Endothelial cell of umbilical vein (primary cell): ENCODE measurements at regions not wholly inside any gene's neighbourhood (a gene's known extent, or its start where the extent isn't known, plus 50 kb on each side); places are given as distances from the start of the nearest gene placed in this dataset.
"Not testable (repeated sequence)": the region's sequence is repeated elsewhere in the genome, so short reads cannot be mapped to it uniquely, and the experiment has no call there.

Experiments used
- BruUV-seq: library from RNA; stranded (reverse); fragments of 400-500 nt; replicated peaks from 2 replicates; lab custom pipeline; 2021; lab: Mats Ljungman, UMichigan
- CTCF ChIA-PET: fragments of 300-600, 350-600 bp; sonication (Branson Sonifier 250); formaldehyde crosslinking; loops from one replicate; lab custom pipeline; 2021; ENCODE audit warnings: antibody characterized with exemption, inconsistent platforms; lab: Charles Lee
- POLR2A ChIA-PET: fragments of 300-600, 350-600 bp; sonication (Branson Sonifier 250); formaldehyde crosslinking; loops from one replicate; lab custom pipeline; 2021; ENCODE audit warnings: antibody characterized with exemption, inconsistent platforms; lab: Charles Lee
- DNase-seq: peaks from one replicate; pipeline ENCODE4 v3.0.0-alpha.2; 2011; ENCODE audit warnings: low read depth, low spot score
- FAIRE-seq: peaks from 2 replicates; lab custom pipeline; 2011; peaks lifted over from hg19 to GRCh38; lab: Jason Lieb, UNC
- H2AFZ ChIP-seq: 2 replicates; pipeline ENCODE4 v1.6.0; 2012; ENCODE audit warnings: low read depth, low read length, control low read depth, inconsistent platforms
- H3K27ac ChIP-seq: 2 replicates; pipeline ENCODE4 v1.5.1; 2011; ENCODE audit warnings: low read depth, mild to moderate bottlenecking, control low read depth, low read length, moderate library complexity; ENCODE audit not compliant: insufficient read depth
- H3K27me3 ChIP-seq, 2 experiments: 2 replicates each; pipeline versions ENCODE4 v1.6.0 to v1.6.1; 2011; ENCODE audit warnings: low read length in 2 of 2, mixed read lengths in 1 of 2; ENCODE audit not compliant: control insufficient read depth in 2 of 2, insufficient read depth in 2 of 2
- H3K36me3 ChIP-seq, 2 experiments: 2 replicates in 1 of 2; 3 replicates in 1 of 2; pipeline ENCODE4 v1.5.1; 2011; ENCODE audit warnings: low read length in 2 of 2, mild to moderate bottlenecking in 1 of 2, moderate library complexity in 1 of 2; ENCODE audit not compliant: control insufficient read depth in 2 of 2, insufficient read depth in 2 of 2; ENCODE audit errors: extremely low read depth in 1 of 2
- H3K4me1 ChIP-seq: 3 replicates; pipeline ENCODE4 v1.5.1; 2011; ENCODE audit warnings: mild to moderate bottlenecking, low read length; ENCODE audit not compliant: control insufficient read depth, insufficient read depth; ENCODE audit errors: extremely low read depth
- H3K4me2 ChIP-seq: 2 replicates; pipeline ENCODE4 v1.6.1; 2011; ENCODE audit warnings: low read length, control low read depth, mixed read lengths; ENCODE audit not compliant: insufficient read depth
- H3K4me3 ChIP-seq, 3 experiments: fragments of 200-600 bp in 1 of 3; sonication (generic), shearing (Covaris generic) in 1 of 3; replicated peaks in 1 of 3; 2 replicates each; pipeline ENCODE4 v1.5.1; 2011 to 2016; ENCODE audit warnings: control low read depth in 3 of 3, low read length in 3 of 3, mild to moderate bottlenecking in 2 of 3, inconsistent platforms in 1 of 3, low read depth in 1 of 3, moderate library complexity in 1 of 3; ENCODE audit not compliant: insufficient read depth in 1 of 3
- H3K79me2 ChIP-seq: 2 replicates; pipeline ENCODE4 v1.6.0; 2012; ENCODE audit warnings: low read length, inconsistent platforms; ENCODE audit not compliant: control insufficient read depth, insufficient read depth
- H3K9ac ChIP-seq: replicated peaks from 2 replicates; pipeline ENCODE3; 2011; ENCODE audit warnings: low read length, control low read depth; ENCODE audit not compliant: insufficient read depth; ENCODE audit errors: extremely low read depth
- H3K9me1 ChIP-seq: replicated peaks from 3 replicates; pipeline ENCODE4 v1.6.0; 2011; ENCODE audit warnings: mild to moderate bottlenecking, low read length; ENCODE audit not compliant: control insufficient read depth, insufficient read depth; ENCODE audit errors: extremely low read depth
- H3K9me3 ChIP-seq: replicated peaks from 2 replicates; pipeline ENCODE4 v1.5.1; 2012; ENCODE audit warnings: low read length, inconsistent platforms; ENCODE audit not compliant: control insufficient read depth, insufficient read depth
- H4K20me1 ChIP-seq: replicated peaks from 2 replicates; pipeline ENCODE3; 2011; ENCODE audit warnings: mild to moderate bottlenecking, low read length; ENCODE audit not compliant: control insufficient read depth, insufficient read depth; ENCODE audit errors: extremely low read depth
- dilution Hi-C: fragments of 300-500 bp; cut with MboI; formaldehyde crosslinking; loops from one replicate; pipeline ENCODE4 v1.15.0; 2019; ENCODE audit warnings: low sequenced_read_pairs; ENCODE audit not compliant: extremely low pct_ligation_motif_present
- intact Hi-C: fragments of 100-400 bp; cut with micrococcal nuclease; formaldehyde crosslinking; loops from one replicate; pipeline ENCODE4 v1.10.0; 2022

DNA sequence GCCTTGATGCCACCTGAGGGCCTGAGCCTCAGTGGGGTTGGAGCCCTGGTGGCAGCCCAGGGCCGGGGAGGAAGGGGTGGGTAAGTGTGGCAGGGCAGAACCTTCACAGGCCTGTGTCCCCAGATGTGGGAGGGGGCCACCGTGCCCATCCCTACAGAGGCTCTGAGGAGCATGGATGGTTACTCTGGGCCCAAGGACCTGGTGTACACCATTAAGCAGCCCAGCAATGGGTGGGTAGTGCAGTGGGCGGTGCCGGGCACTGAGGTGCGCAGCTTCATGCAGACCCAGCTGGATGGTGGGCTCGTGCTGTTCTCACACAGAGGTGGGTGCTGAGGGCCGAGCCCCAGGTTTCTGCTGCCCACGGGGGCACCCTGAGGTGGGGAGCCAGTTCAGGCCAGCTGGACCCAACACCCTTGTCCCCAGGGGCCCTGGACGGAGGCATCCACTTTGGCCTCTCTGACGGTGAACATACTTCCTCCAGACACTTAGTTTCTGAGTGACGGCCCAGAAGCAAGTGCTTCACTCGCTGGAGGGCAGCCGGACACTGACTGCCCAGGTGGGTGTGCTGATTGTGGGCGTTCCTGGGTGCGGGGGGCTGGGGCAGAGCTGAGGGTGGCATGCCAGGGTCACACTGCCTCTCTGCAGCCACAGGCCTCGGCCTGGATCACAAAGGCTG is 179.1 kb upstream of the AKAP13 start:
- H2AFZ ChIP-seq, H3K36me3 ChIP-seq, dilution Hi-C loops, H3K27me3 ChIP-seq, intact Hi-C loops, H3K9me1 ChIP-seq, FAIRE-seq, DNase-seq, H3K4me1 ChIP-seq, H3K4me2 ChIP-seq, H3K4me3 ChIP-seq, H3K79me2 ChIP-seq, H3K9me3 ChIP-seq, H4K20me1 ChIP-seq, POLR2A ChIA-PET, H3K27ac ChIP-seq, BruUV-seq, H3K9ac ChIP-seq, CTCF ChIA-PET: not testable (repeated sequence)

DNA sequence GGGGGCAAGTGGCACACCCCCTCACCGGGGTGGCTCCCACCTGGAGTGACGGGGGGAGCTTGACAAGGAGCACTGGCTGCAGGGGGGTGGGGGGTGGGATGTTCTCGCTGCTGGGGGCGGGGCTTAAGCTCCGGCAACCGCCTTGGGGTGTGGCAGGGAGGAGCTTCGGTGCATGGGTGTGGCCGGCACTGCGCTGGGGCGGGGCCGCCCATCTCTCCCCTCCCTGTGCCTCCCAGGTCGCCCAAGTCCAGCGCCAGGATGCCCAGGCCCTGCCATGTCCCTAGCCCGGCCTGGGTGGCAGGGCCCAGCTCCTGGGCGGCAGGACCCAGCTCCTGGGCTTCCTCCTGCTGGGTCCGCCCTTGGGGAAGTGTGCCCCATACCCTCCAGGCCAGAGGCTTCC is 175.9 kb upstream of the AKAP13 start:
- intact Hi-C loops, H3K9me1 ChIP-seq, FAIRE-seq, H3K27me3 ChIP-seq, H3K4me1 ChIP-seq, dilution Hi-C loops, BruUV-seq, H3K36me3 ChIP-seq, H3K4me3 ChIP-seq, H3K27ac ChIP-seq, H4K20me1 ChIP-seq, DNase-seq, H3K4me2 ChIP-seq, CTCF ChIA-PET, H2AFZ ChIP-seq, POLR2A ChIA-PET, H3K79me2 ChIP-seq, H3K9me3 ChIP-seq, H3K9ac ChIP-seq: not testable (repeated sequence)

DNA sequence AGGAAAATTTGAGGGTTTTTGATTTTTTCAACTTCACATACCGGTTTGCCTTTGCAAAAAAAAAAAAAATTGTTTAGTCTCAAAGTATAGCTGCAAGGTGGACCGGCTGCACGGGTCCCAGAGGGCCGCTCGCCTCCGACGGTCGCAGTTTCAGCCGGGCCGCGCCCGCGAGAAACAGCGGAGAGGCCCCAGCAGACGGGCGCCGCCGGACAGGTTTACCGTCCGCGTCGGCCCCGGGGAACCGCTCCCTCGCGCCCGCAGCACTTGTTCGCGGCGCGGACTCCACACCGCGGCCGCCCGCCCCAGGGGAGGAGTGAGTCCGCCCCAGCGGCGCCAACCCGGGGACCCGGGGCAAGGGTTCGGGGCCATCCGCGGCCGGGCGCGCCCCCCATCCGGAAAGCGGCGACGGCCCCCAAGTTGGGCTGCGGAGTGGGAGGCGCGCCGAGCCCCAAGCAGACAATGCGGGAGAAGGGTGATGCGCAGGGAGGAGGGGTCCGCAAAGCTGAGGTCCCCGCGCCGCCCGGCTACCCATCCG is 146.5 kb upstream of the AKAP13 start:
- H2AFZ ChIP-seq, H3K4me1 ChIP-seq, H3K79me2 ChIP-seq, H3K36me3 ChIP-seq, H3K4me2 ChIP-seq, CTCF ChIA-PET, H3K9me1 ChIP-seq, H3K27ac ChIP-seq, intact Hi-C loops, FAIRE-seq, H3K9ac ChIP-seq, dilution Hi-C loops, BruUV-seq, POLR2A ChIA-PET, H3K9me3 ChIP-seq, H4K20me1 ChIP-seq, H3K27me3 ChIP-seq, DNase-seq: not testable (repeated sequence)
- peak overlapping the region in 1 of 3 experiments; percentile 39 for H3K4me3 ChIP-seq

GRCh38 chr15:85234450-85235196 is 145.8 kb upstream of the AKAP13 start:
- POLR2A ChIA-PET, H2AFZ ChIP-seq, DNase-seq, H3K27ac ChIP-seq, H4K20me1 ChIP-seq, intact Hi-C loops, H3K79me2 ChIP-seq, H3K9ac ChIP-seq, H3K4me1 ChIP-seq, FAIRE-seq, H3K36me3 ChIP-seq, H3K9me1 ChIP-seq, BruUV-seq, H3K27me3 ChIP-seq, dilution Hi-C loops, H3K4me3 ChIP-seq, CTCF ChIA-PET, H3K9me3 ChIP-seq: not testable (repeated sequence)
- peak overlapping the region; percentile 16 for H3K4me2 ChIP-seq
